PC-9 (cell line): ENCODE measurements at regions not wholly inside any gene's neighbourhood (a gene's known extent, or its start where the extent isn't known, plus 50 kb on each side); places are given as distances from the start of the nearest gene placed in this dataset.

Source experiments
- BruUV-seq: library from RNA; stranded (reverse); fragments of 400-500 nt; replicated peaks from 2 replicates; lab custom pipeline; 2021; lab: Mats Ljungman, UMichigan
- CTCF ChIA-PET: fragments of 300-600 bp; sonication (Branson Sonifier 250); formaldehyde crosslinking; loops from one replicate; lab custom pipeline; 2022; ENCODE audit warnings: antibody characterized with exemption; lab: Charles Lee
- POLR2A ChIA-PET: fragments of 300-600 bp; sonication (Branson Sonifier 250); formaldehyde crosslinking; loops from one replicate; lab custom pipeline; 2022; ENCODE audit warnings: antibody characterized with exemption; ENCODE audit not compliant: unreplicated experiment; lab: Charles Lee
- DNase-seq, 2 experiments: peaks; one replicate each; pipeline versions ENCODE4 v3.0.0 to v3.0.0-alpha.2; 2015 to 2022; ENCODE audit warnings: mixed read lengths in 1 of 2
- H2AFZ ChIP-seq: fragments of 200-600 bp; sonication (generic); 2 replicates; pipeline ENCODE4 v1.8.1; 2017; ENCODE audit warnings: antibody characterized with exemption
- H3F3A ChIP-seq: fragments of 200-600 bp; sonication (generic); 2 replicates; pipeline ENCODE4 v1.8.1; 2017; ENCODE audit warnings: antibody characterized with exemption, mild to moderate bottlenecking, low read depth; ENCODE audit not compliant: insufficient read depth
- H3K27ac ChIP-seq: fragments of 200-600 bp; sonication (generic); 2 replicates; pipeline ENCODE4 v1.6.1; 2016; ENCODE audit warnings: mixed run types
- H3K27me3 ChIP-seq: fragments of 200-600 bp; sonication (generic); 2 replicates; pipeline ENCODE4 v1.6.1; 2016; ENCODE audit warnings: low read depth, mixed run types; ENCODE audit not compliant: insufficient read depth
- H3K36me3 ChIP-seq: fragments of 200-600 bp; sonication (generic); 2 replicates; pipeline ENCODE4 v1.6.1; 2016; ENCODE audit warnings: low read depth, mixed run types
- H3K4me1 ChIP-seq: fragments of 200-600 bp; sonication (generic); replicated peaks from 2 replicates; pipeline ENCODE4 v1.6.1; 2016; ENCODE audit warnings: mixed run types; ENCODE audit not compliant: insufficient read depth
- H3K4me2 ChIP-seq: fragments of 200-600 bp; sonication (generic); 2 replicates; pipeline ENCODE4 v1.6.1; 2017; ENCODE audit warnings: mixed run types
- H3K4me3 ChIP-seq: fragments of 200-600 bp; sonication (generic); 2 replicates; pipeline ENCODE4 v1.6.1; 2016; ENCODE audit warnings: mixed run types
- H3K79me2 ChIP-seq: fragments of 200-600 bp; sonication (generic); 2 replicates; pipeline ENCODE4 v1.6.1; 2017; ENCODE audit warnings: low read depth, mixed run types
- H3K9me2 ChIP-seq: fragments of 200-600 bp; sonication (generic); 2 replicates; pipeline ENCODE4 v1.8.1; 2017; ENCODE audit warnings: mild to moderate bottlenecking; ENCODE audit not compliant: insufficient read depth
- H3K9me3 ChIP-seq: fragments of 200-600 bp; sonication (generic); 2 replicates; pipeline ENCODE4 v1.8.1; 2016; ENCODE audit warnings: low read depth; ENCODE audit not compliant: insufficient read depth
- H4K20me1 ChIP-seq: fragments of 200-600 bp; sonication (generic); 2 replicates; pipeline ENCODE4 v1.8.1; 2017; ENCODE audit not compliant: insufficient read depth
- CTCF ChIP-seq: fragments of 200-600 bp; sonication (generic); conservative IDR thresholded peaks from 2 replicates; pipeline ENCODE4 v1.6.1; 2017; ENCODE audit warnings: mixed run types, antibody characterized with exemption, mild to moderate bottlenecking, moderate library complexity
- EZH2 ChIP-seq: fragments of 200-600 bp; sonication (generic); IDR thresholded peaks from 2 replicates; pipeline ENCODE4 v1.8.0; 2017; ENCODE audit warnings: antibody characterized with exemption, low read depth
- intact Hi-C: fragments of 100-400 bp; cut with micrococcal nuclease; formaldehyde crosslinking; loops from one replicate; pipeline ENCODE4 v1.10.0; 2022; ENCODE audit not compliant: unreplicated experiment

GRCh38 chr13:83733293-83733692, 149.0 kb downstream of the SLITRK1 start:
- no peaks in the 10 kb centered on the region for H3F3A ChIP-seq
- no TSS peak for BruUV-seq
- no peaks in the 10 kb centered on the region for H3K4me1 ChIP-seq
- ChIA-PET POLR2A (no interaction called here), CTCF (no interaction called here)
- DNase-seq: no peak
- H2AFZ ChIP-seq: no peak overlapping the region
- no peaks in the 10 kb centered on the region for H3K9me3 ChIP-seq
- H3K27me3 ChIP-seq: no peaks in the 10 kb centered on the region
- no peak overlapping the region for H3K4me3 ChIP-seq
- H3K4me2 ChIP-seq: no peak overlapping the region
- no peak overlapping the region for H3K27ac ChIP-seq
- no peaks in the 10 kb centered on the region for H3K36me3 ChIP-seq
- no peaks in the 10 kb centered on the region for H3K79me2 ChIP-seq
- no peak for TF ChIP-seq CTCF
- TF ChIP-seq EZH2: no peak
- no peaks in the 10 kb centered on the region for H3K9me2 ChIP-seq
- H4K20me1 ChIP-seq: no peaks in the 10 kb centered on the region
- intact Hi-C loops: no loop called here

DNA sequence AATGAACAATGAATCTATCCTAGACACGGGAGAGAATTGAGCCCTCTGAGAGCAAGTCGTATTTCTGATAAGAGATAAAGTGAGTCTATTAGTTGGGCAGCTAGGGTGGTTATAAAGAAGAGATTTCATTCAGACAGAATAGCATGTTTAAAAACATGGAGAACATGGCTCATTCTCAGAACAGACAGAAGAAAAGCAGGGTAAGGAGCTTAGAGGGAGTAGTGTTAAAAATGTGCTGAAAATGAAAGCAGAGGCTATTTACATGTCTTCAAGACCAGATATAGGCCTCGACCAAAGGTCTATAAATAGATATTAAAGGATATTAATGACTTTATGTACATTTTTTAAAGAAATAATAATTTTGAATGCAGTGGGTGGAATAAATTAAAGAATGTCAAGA, 149.5 kb downstream of the SLITRK1 start:
- no TSS peak for BruUV-seq

DNA sequence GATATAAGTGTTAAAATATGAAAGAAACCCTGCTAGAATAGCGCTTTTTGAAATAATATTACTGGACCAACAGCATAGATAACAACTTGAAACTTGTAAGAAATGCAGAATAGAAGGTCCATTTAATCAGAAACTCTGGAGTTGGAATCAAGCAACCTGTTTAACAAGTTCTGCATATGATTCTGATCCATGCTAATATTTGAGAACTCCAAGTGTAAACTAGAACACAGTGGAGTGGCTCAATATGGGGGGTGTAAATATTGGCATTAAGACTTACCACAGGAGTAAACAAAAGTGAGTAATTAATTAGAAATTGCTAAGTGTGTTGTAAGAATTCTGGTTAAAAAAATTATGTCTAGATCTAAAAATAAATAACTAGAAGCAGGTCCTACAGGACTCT, 151.2 kb downstream of the SLITRK1 start:
- ChIA-PET CTCF (no interaction called here), POLR2A (interaction anchor here (0.6 kb wide), 1 partner anchor 554 kb away, joined by 6 read pairs; no protein-coding TSS in a partner anchor)
- intact Hi-C loops: no loop called here
- peak in 1 of 2 experiments; percentile 37 for DNase-seq
- Histone ChIP-seq H3K79me2 (no peaks in the 10 kb centered on the region), H3K36me3 (no peaks in the 10 kb centered on the region), H3K9me2 (no peaks in the 10 kb centered on the region), H3K9me3 (no peaks in the 10 kb centered on the region), H4K20me1 (no peaks in the 10 kb centered on the region), H3K27me3 (no peaks in the 10 kb centered on the region), H3F3A (no peaks in the 10 kb centered on the region), H2AFZ (no peak overlapping the region), H3K4me2 (no peak overlapping the region), H3K27ac (no peak overlapping the region), H3K4me3 (no peak overlapping the region), H3K4me1 (no peaks in the 10 kb centered on the region)
- TF ChIP-seq CTCF (no peak), EZH2 (no peak)
- BruUV-seq: no TSS peak

More for the DNA sequence above, 149.5 kb downstream of the SLITRK1 start:
- Histone ChIP-seq H3K79me2 (no peaks in the 10 kb centered on the region), H3K9me3 (no peaks in the 10 kb centered on the region), H3K27me3 (no peaks in the 10 kb centered on the region), H3K4me2 (no peak overlapping the region), H3K4me1 (no peaks in the 10 kb centered on the region), H3K9me2 (no peaks in the 10 kb centered on the region), H3F3A (no peaks in the 10 kb centered on the region), H2AFZ (no peak overlapping the region), H3K27ac (no peak overlapping the region), H3K36me3 (no peaks in the 10 kb centered on the region), H3K4me3 (no peak overlapping the region), H4K20me1 (no peaks in the 10 kb centered on the region)
- intact Hi-C loops: no loop called here
- ChIA-PET CTCF (no interaction called here), POLR2A (no interaction called here)
- no peak for DNase-seq
- TF ChIP-seq CTCF: no peak
- TF ChIP-seq EZH2: no peak
